ENCODE measurements at regions not wholly inside any gene's neighbourhood (a gene's known extent, or its start where the extent isn't known, plus 50 kb on each side); places are given as distances from the start of the nearest gene placed in this dataset.

DNA sequence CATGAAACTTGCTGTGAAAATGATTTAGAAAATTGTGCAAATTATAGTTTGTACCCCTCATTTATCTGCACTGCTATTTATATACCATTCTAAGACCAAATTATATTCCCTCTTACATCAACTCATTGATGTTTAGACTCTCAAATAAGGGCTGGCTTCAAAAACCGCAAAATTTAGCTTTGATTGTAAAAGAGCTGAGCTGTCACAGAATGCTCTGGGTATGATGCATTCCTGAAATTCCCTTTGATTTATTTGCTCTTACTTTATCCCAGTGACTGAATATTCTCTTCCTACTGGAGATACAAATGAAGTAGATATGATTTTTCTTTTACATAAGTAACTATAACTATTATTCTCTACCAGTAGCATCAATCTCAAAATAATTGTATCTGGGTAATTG, 78.0 kb upstream of the TMTC2 start:
- TF ChIP-seq POLR2A (IDR thresholded peaks at IDR 0.05; ENCODE audit: extremely low read depth, insufficient read length) (no peak), MYC (IDR thresholded peaks at IDR 0.05; ENCODE audit: low read depth, low read length) (no peak)
- TF ChIP-seq, protein P1, sequence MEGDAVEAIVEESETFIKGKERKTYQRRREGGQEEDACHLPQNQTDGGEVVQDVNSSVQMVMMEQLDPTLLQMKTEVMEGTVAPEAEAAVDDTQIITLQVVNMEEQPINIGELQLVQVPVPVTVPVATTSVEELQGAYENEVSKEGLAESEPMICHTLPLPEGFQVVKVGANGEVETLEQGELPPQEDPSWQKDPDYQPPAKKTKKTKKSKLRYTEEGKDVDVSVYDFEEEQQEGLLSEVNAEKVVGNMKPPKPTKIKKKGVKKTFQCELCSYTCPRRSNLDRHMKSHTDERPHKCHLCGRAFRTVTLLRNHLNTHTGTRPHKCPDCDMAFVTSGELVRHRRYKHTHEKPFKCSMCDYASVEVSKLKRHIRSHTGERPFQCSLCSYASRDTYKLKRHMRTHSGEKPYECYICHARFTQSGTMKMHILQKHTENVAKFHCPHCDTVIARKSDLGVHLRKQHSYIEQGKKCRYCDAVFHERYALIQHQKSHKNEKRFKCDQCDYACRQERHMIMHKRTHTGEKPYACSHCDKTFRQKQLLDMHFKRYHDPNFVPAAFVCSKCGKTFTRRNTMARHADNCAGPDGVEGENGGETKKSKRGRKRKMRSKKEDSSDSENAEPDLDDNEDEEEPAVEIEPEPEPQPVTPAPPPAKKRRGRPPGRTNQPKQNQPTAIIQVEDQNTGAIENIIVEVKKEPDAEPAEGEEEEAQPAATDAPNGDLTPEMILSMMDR (IDR thresholded peaks at IDR 0.05; ENCODE audit: low read depth, low read length), result no peak
- TF ChIP-seq, protein P2, sequence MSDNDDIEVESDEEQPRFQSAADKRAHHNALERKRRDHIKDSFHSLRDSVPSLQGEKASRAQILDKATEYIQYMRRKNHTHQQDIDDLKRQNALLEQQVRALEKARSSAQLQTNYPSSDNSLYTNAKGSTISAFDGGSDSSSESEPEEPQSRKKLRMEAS (IDR thresholded peaks at IDR 0.05; ENCODE audit: low read depth, low read length), result no peak
- DNase-seq (ENCODE audit: low read depth), result no peak

DNA sequence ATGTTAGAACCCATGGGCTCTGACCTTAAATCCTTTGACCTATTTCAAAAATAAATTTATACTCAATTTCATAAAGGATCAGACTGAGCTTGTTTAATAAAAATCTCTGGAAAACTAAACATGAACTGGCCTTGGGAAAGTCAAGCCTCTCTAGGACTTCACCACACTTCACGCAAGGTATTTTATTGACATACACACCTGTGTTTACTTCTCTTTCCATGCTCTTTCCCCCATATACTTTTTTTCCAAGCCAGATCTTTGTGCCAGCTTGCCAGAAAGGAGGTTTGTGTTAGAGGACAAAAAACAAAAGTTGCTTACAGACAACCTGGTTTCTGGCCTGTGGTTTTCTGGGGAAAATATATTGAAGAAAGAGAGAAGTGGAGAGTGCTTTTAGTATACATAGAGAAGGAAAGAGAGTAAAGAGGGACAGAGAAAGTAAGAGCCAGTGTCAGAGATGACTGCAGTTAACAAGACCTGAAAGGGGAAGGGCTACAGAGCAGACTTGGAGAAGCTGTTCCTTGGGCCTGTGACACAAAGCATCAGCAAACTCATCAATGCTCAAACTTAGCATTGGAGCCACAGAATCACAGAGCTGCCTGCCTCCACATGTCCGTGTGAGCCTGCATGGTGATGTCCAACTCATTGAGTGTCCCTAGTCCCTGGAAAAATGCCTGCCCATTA, 77.3 kb upstream of the TMTC2 start:
- H3K4me3 ChIP-seq (ENCODE audit: low read depth, low read length), result no peak overlapping the region
- TF ChIP-seq POLR2A (IDR thresholded peaks at IDR 0.05; ENCODE audit: extremely low read depth, insufficient read length) (no peak), MYC (IDR thresholded peaks at IDR 0.05; ENCODE audit: low read depth, low read length) (no peak)
- TF ChIP-seq, protein P1 (IDR thresholded peaks at IDR 0.05; ENCODE audit: low read depth, low read length), result no peak
- TF ChIP-seq, protein P2 (IDR thresholded peaks at IDR 0.05; ENCODE audit: low read depth, low read length), result no peak
- DNase-seq (ENCODE audit: low read depth), result no peak

More for the DNA sequence above, 78.0 kb upstream of the TMTC2 start:
- no peak overlapping the region for H3K4me3 ChIP-seq (ENCODE audit: low read depth, low read length)

- TF ChIP-seq MYC (IDR thresholded peaks at IDR 0.05; ENCODE audit: low read depth, low read length) (no peak), POLR2A (IDR thresholded peaks at IDR 0.05; ENCODE audit: extremely low read depth, insufficient read length) (no peak)
- TF ChIP-seq, protein P2 (IDR thresholded peaks at IDR 0.05; ENCODE audit: low read depth, low read length), result no peak
- TF ChIP-seq, protein P1 (IDR thresholded peaks at IDR 0.05; ENCODE audit: low read depth, low read length), result no peak
- no peak for DNase-seq (ENCODE audit: low read depth)
- H3K4me3 ChIP-seq (ENCODE audit: low read depth, low read length), result no peak overlapping the region
These were observed 67.1 kb upstream of the TMTC2 start for GRCh38 chr12:82619644-82620043.

- no peak for DNase-seq (ENCODE audit: low read depth)
- no peak overlapping the region for H3K4me3 ChIP-seq (ENCODE audit: low read depth, low read length)
- TF ChIP-seq POLR2A (IDR thresholded peaks at IDR 0.05; ENCODE audit: extremely low read depth, insufficient read length), result no peak
- TF ChIP-seq, protein P1 (IDR thresholded peaks at IDR 0.05; ENCODE audit: low read depth, low read length), result no peak
- TF ChIP-seq, protein P2 (IDR thresholded peaks at IDR 0.05; ENCODE audit: low read depth, low read length), result no peak
- no peak for TF ChIP-seq MYC (IDR thresholded peaks at IDR 0.05; ENCODE audit: low read depth, low read length)
These were observed 65.8 kb upstream of the TMTC2 start for GRCh38 chr12:82620917-82621316.

GRCh38 chr12:82625523-82625922, 61.2 kb upstream of the TMTC2 start:
- DNase-seq (ENCODE audit: low read depth), result no peak
- TF ChIP-seq, protein P2 (IDR thresholded peaks at IDR 0.05; ENCODE audit: low read depth, low read length), result no peak
- TF ChIP-seq, protein P1 (IDR thresholded peaks at IDR 0.05; ENCODE audit: low read depth, low read length), result no peak
- TF ChIP-seq MYC (IDR thresholded peaks at IDR 0.05; ENCODE audit: low read depth, low read length) (no peak), POLR2A (IDR thresholded peaks at IDR 0.05; ENCODE audit: extremely low read depth, insufficient read length) (no peak)
- no peak overlapping the region for H3K4me3 ChIP-seq (ENCODE audit: low read depth, low read length)
